HCT116 (cell line): ENCODE measurements at regions not wholly inside any gene's neighbourhood (a gene's known extent, or its start where the extent isn't known, plus 50 kb on each side); places are given as distances from the start of the nearest gene placed in this dataset.

ENCODE experiments used
- ATAC-seq: fragments of 200-7000 bp; cut with Tn5 transposase; 2 replicates; pipeline ENCODE4 v1.9.1; 2020; ENCODE audit warnings: mild to moderate bottlenecking, moderate library complexity
- BruUV-seq: library from RNA; stranded (reverse); fragments of 400-500 nt; replicated peaks from 2 replicates; lab custom pipeline; 2021; lab: Mats Ljungman, UMichigan
- CTCF ChIA-PET: fragments of 300-600 bp; sonication (Branson Sonifier 250); formaldehyde crosslinking; loops from one replicate; lab custom pipeline; 2021; ENCODE audit warnings: antibody characterized with exemption; lab: Charles Lee
- POLR2A ChIA-PET: fragments of 300-600, 350-600 bp; sonication (Branson Sonifier 250); formaldehyde crosslinking; loops from one replicate; lab custom pipeline; 2021; ENCODE audit warnings: antibody characterized with exemption; lab: Charles Lee
- RAD21 ChIA-PET, 2 experiments: fragments of 300-600 bp; sonication (Branson Sonifier 250); formaldehyde crosslinking; loops; one replicate each; lab custom pipeline; 2023; ENCODE audit warnings: low total read pairs in 2 of 2; ENCODE audit not compliant: uncharacterized antibody in 2 of 2, unreplicated experiment in 2 of 2, low non-redundant PET in 1 of 2; lab: Charles Lee
- DNase-seq: peaks from one replicate; pipeline ENCODE4 v3.0.0-alpha.2; 2010; ENCODE audit warnings: low read depth, low spot score
- H2AFZ ChIP-seq: fragments of 200-600 bp; shearing (Covaris generic), sonication (generic); 2 replicates; pipeline ENCODE4 v1.6.1; 2017; ENCODE audit warnings: low read depth, mixed run types, mixed read lengths, antibody characterized with exemption, low read length; ENCODE audit not compliant: poor library complexity, severe bottlenecking
- H3K27ac ChIP-seq: 2 replicates; pipeline ENCODE4 v1.5.1; 2012; ENCODE audit warnings: low read depth, low read length
- H3K27me3 ChIP-seq: fragments of 200-600 bp; sonication (generic); 2 replicates; pipeline ENCODE4 v1.6.1; 2016; ENCODE audit warnings: mixed run types, low read length, mixed read lengths; ENCODE audit not compliant: insufficient read depth
- H3K36me3 ChIP-seq, 2 experiments: fragments of 200-500 bp in 1 of 2; fragments of 200-600 bp in 1 of 2; sonication (Bioruptor generic) in 1 of 2; sonication (generic) in 1 of 2; 2 replicates each; pipeline versions ENCODE4 v1.5.1 to v1.6.1; 2014 to 2016; ENCODE audit warnings: low read length in 2 of 2, inconsistent platforms in 1 of 2, mixed read lengths in 1 of 2, mixed run types in 1 of 2; ENCODE audit not compliant: insufficient read depth in 2 of 2, control insufficient read depth in 1 of 2
- H3K4me1 ChIP-seq, 2 experiments: fragments of 200-600 bp in 1 of 2; sonication (generic) in 1 of 2; 2 replicates each; pipeline versions ENCODE4 v1.5.1 to v1.6.1; 2012 to 2017; ENCODE audit warnings: low read length in 2 of 2, inconsistent platforms in 1 of 2, mild to moderate bottlenecking in 1 of 2, mixed read lengths in 1 of 2, mixed run types in 1 of 2, moderate library complexity in 1 of 2; ENCODE audit not compliant: insufficient read depth in 2 of 2, control insufficient read depth in 1 of 2
- H3K4me2 ChIP-seq: fragments of 200-600 bp; sonication (generic); 2 replicates; pipeline ENCODE4 v1.6.1; 2017; ENCODE audit warnings: mixed run types, low read length, mixed read lengths
- H3K4me3 ChIP-seq, 2 experiments: fragments of 200-600 bp in 1 of 2; sonication (generic) in 1 of 2; replicated peaks in 1 of 2; 2 replicates each; pipeline ENCODE4 v1.5.1; 2011 to 2016; ENCODE audit warnings: low read length in 2 of 2, control low read depth in 1 of 2, low read depth in 1 of 2, mild to moderate bottlenecking in 1 of 2, mixed read lengths in 1 of 2, mixed run types in 1 of 2
- H3K79me2 ChIP-seq: fragments of 200-600 bp; sonication (generic); 2 replicates; pipeline ENCODE4 v1.6.1; 2017; ENCODE audit warnings: mild to moderate bottlenecking, mixed run types, low read length, moderate library complexity, mixed read lengths; ENCODE audit not compliant: insufficient read depth
- H3K9ac ChIP-seq: fragments of 200-600 bp; sonication (generic); 2 replicates; pipeline ENCODE4 v1.6.1; 2016; ENCODE audit warnings: low read length, mixed read lengths
- H3K9me2 ChIP-seq: fragments of 200-600 bp; sonication (generic), shearing (Covaris generic); 2 replicates; pipeline ENCODE4 v1.6.1; 2017; ENCODE audit warnings: mixed run types, mild to moderate bottlenecking, moderate library complexity; ENCODE audit not compliant: insufficient read depth
- H3K9me3 ChIP-seq, 2 experiments: fragments of 200-500 bp in 1 of 2; fragments of 200-600 bp in 1 of 2; sonication (Bioruptor generic) in 1 of 2; sonication (generic) in 1 of 2; 2 replicates each; pipeline ENCODE4 v1.6.1; 2014 to 2017; ENCODE audit warnings: low read length in 2 of 2, mixed read lengths in 2 of 2, inconsistent platforms in 1 of 2, low read depth in 1 of 2, mild to moderate bottlenecking in 1 of 2, mixed run types in 1 of 2, moderate library complexity in 1 of 2; ENCODE audit not compliant: control insufficient read depth in 1 of 2, insufficient read depth in 1 of 2
- H4K20me1 ChIP-seq: fragments of 200-600 bp; sonication (generic), shearing (Covaris generic); 2 replicates; pipeline ENCODE4 v1.6.1; 2017; ENCODE audit warnings: mixed run types, mild to moderate bottlenecking, moderate library complexity; ENCODE audit not compliant: insufficient read depth
- CBX3 ChIP-seq: IDR thresholded peaks from 2 replicates; pipeline ENCODE4 v1.6.1; 2012; ENCODE audit warnings: low read depth
- CEBPB ChIP-seq: IDR thresholded peaks from 2 replicates; pipeline ENCODE4 v1.6.1; 2012; ENCODE audit warnings: low read depth
- CTCF ChIP-seq, 3 experiments: fragments of 200-600 bp in 1 of 3; sonication (generic) in 1 of 3; IDR thresholded peaks in 2 of 3; conservative IDR thresholded peaks in 1 of 3; 2 replicates each; pipeline ENCODE4 v1.5.1; 2012 to 2017; ENCODE audit warnings: low read depth in 2 of 3, low read length in 2 of 3, antibody characterized with exemption in 1 of 3, borderline replicate concordance in 1 of 3, control low read depth in 1 of 3, mild to moderate bottlenecking in 1 of 3, mixed read lengths in 1 of 3, mixed run types in 1 of 3, moderate library complexity in 1 of 3; ENCODE audit not compliant: insufficient read depth in 1 of 3
- ELF1 ChIP-seq: IDR thresholded peaks from 2 replicates; pipeline ENCODE4 v1.6.1; 2012; ENCODE audit warnings: low read depth, borderline replicate concordance
- EZH2 ChIP-seq: fragments of 200-600 bp; sonication (generic); IDR thresholded peaks from 2 replicates; pipeline ENCODE4 v1.6.1; 2017; ENCODE audit warnings: antibody characterized with exemption, mixed run types
- EZH2phosphoT487 ChIP-seq: fragments of 200-600 bp; IDR thresholded peaks from 2 replicates; pipeline ENCODE4 v1.6.1; 2018; ENCODE audit warnings: antibody characterized with exemption, borderline replicate concordance
- JUND ChIP-seq: IDR thresholded peaks from 2 replicates; pipeline ENCODE4 v1.6.1; 2012
- MAX ChIP-seq: IDR thresholded peaks from 2 replicates; pipeline ENCODE4 v1.6.1; 2012
- POLR2A ChIP-seq: IDR thresholded peaks from 2 replicates; pipeline ENCODE4 v1.7.0; 2011; ENCODE audit warnings: borderline replicate concordance; ENCODE audit not compliant: insufficient read depth, insufficient read length; ENCODE audit errors: extremely low read depth
- SIN3A ChIP-seq: IDR thresholded peaks from 2 replicates; pipeline ENCODE4 v1.6.1; 2012; ENCODE audit warnings: low read depth
- SP1 ChIP-seq: IDR thresholded peaks from 2 replicates; pipeline ENCODE4 v1.6.1; 2012; ENCODE audit warnings: low read depth
- TCF7L2 ChIP-seq: IDR thresholded peaks from 2 replicates; pipeline ENCODE4 v1.7.0; 2011; ENCODE audit warnings: borderline replicate concordance, inconsistent platforms; ENCODE audit not compliant: insufficient read depth, insufficient read length; ENCODE audit errors: extremely low read depth
- YY1 ChIP-seq: IDR thresholded peaks from 2 replicates; pipeline ENCODE4 v1.6.1; 2011; ENCODE audit warnings: low read length, low read depth, moderate library complexity, mild to moderate bottlenecking; ENCODE audit not compliant: insufficient replicate concordance; ENCODE audit errors: extremely low read depth
- ZFX ChIP-seq: fragments of 450-650 bp; IDR thresholded peaks from 2 replicates; pipeline ENCODE4 v1.6.1; 2017
- intact Hi-C: fragments of 100-400 bp; cut with micrococcal nuclease; formaldehyde crosslinking; loops from 2 replicates; pipeline ENCODE4 v1.10.0; 2022

- no peaks in the 10 kb centered on the region for H3K27me3 ChIP-seq
- DNase-seq (no peak), ATAC-seq (no peak)
- H3K9me3 ChIP-seq: no peaks in the 10 kb centered on the region
- H2AFZ ChIP-seq: no peak overlapping the region
- ChIA-PET POLR2A (no interaction called here), RAD21 (no interaction called here), CTCF (interaction anchor here (1.1 kb wide), 3 partner anchors 19 to 45 kb away, joined by 3 to 4 read pairs (median 3); no protein-coding TSS in a partner anchor)
- no peaks in the 10 kb centered on the region for H3K9me2 ChIP-seq
- H3K4me3 ChIP-seq: no peak overlapping the region
- no peak overlapping the region for H3K27ac ChIP-seq
- intact Hi-C loops: loop anchor here (1.0 kb wide), 1 partner anchor 245 kb away; no protein-coding TSS in a partner anchor
- H3K79me2 ChIP-seq: no peaks in the 10 kb centered on the region
- TF ChIP-seq EZH2phosphoT487 (no peak), EZH2 (no peak), YY1 (no peak), JUND (no peak), SIN3A (no peak), SP1 (no peak)
- TF ChIP-seq, all 23 proteins: peak for 0
- Histone ChIP-seq H3K4me1 (peaks cover 16 to 30% of the 10 kb centered on the region in 2 experiments), H3K9ac (no peak overlapping the region), H3K4me2 (no peak overlapping the region), H4K20me1 (no peaks in the 10 kb centered on the region), H3K36me3 (no peaks in the 10 kb centered on the region)
- no TSS peak for BruUV-seq
Measured at GRCh38 chr16:85370881-85371651, 242.1 kb upstream of the GSE1 start.

- no peak for TF ChIP-seq SIN3A
- no peak for TF ChIP-seq ZFX
- TF ChIP-seq TCF7L2: no peak
- TF ChIP-seq POLR2A: no peak
- no peak for TF ChIP-seq CEBPB
- no peak for TF ChIP-seq ELF1
- TF ChIP-seq MAX: no peak
- no peak for TF ChIP-seq CBX3
- no peak for TF ChIP-seq SP1
- no peak for TF ChIP-seq CTCF (IDR thresholded peaks at IDR 0.05 in 2 of 3, conservative IDR thresholded peaks at IDR 0.05 in 1 of 3; ENCODE audit: borderline replicate concordance in 1 of 3, insufficient read depth in 1 of 3, low read depth in 2 of 3, low read length in 2 of 3)
- Histone ChIP-seq H3K9ac (no peak overlapping the region), H3K9me3 (no peaks in the 10 kb centered on the region), H3K9me2 (no peaks in the 10 kb centered on the region), H3K4me1 (peaks cover 16 to 30% of the 10 kb centered on the region in 2 experiments), H3K4me3 (no peak overlapping the region), H4K20me1 (no peaks in the 10 kb centered on the region), H3K27ac (no peak overlapping the region), H3K79me2 (no peaks in the 10 kb centered on the region), H3K4me2 (peak overlapping the region; percentile 49), H3K27me3 (no peaks in the 10 kb centered on the region), H2AFZ (no peak overlapping the region), H3K36me3 (no peaks in the 10 kb centered on the region)
- POLR2A ChIA-PET: no interaction called here
- intact Hi-C loops: no loop called here
- BruUV-seq: no TSS peak
- ATAC-seq (no peak), DNase-seq (no peak)
- CTCF ChIA-PET: interaction anchor here (0.8 to 1.4 kb wide), 6 partner anchors 12 to 44 kb away, joined by 3 to 6 read pairs (median 4); no protein-coding TSS in a partner anchor
- RAD21 ChIA-PET: no interaction called here
Measured at GRCh38 chr16:85371948-85372347, 241.2 kb upstream of the GSE1 start.
